ENCODE measurements at regions not wholly inside any gene's neighbourhood (a gene's known extent, or its start where the extent isn't known, plus 50 kb on each side); places are given as distances from the start of the nearest gene placed in this dataset.

- Histone ChIP-seq H3K27ac (replicated peaks in 1 of 4) (no peak overlapping the region), H3K36me3 (no peaks in the 10 kb centered on the region), H3K9me3 (no peaks in the 10 kb centered on the region), H3K4me3 (no peak overlapping the region), H3K4me1 (peaks cover 0 to 20% (median 17%) of the 10 kb centered on the region in 4 donors), H3K27me3 (no peaks in the 10 kb centered on the region)
- DNase-seq (ENCODE audit: extremely low spot score), result no peak
- 96% methylated on average over 3 of the region's 3 CpGs for WGBS
- intact Hi-C loops (cut with DNase I), result no loop called here
- TF ChIP-seq, protein P1, sequence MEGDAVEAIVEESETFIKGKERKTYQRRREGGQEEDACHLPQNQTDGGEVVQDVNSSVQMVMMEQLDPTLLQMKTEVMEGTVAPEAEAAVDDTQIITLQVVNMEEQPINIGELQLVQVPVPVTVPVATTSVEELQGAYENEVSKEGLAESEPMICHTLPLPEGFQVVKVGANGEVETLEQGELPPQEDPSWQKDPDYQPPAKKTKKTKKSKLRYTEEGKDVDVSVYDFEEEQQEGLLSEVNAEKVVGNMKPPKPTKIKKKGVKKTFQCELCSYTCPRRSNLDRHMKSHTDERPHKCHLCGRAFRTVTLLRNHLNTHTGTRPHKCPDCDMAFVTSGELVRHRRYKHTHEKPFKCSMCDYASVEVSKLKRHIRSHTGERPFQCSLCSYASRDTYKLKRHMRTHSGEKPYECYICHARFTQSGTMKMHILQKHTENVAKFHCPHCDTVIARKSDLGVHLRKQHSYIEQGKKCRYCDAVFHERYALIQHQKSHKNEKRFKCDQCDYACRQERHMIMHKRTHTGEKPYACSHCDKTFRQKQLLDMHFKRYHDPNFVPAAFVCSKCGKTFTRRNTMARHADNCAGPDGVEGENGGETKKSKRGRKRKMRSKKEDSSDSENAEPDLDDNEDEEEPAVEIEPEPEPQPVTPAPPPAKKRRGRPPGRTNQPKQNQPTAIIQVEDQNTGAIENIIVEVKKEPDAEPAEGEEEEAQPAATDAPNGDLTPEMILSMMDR (IDR thresholded peaks at IDR 0.05), result no peak
- no peak for TF ChIP-seq POLR2A (IDR thresholded peaks at IDR 0.05; ENCODE audit: low read depth)
Measured at GRCh38 chr6:113445201-113445600, 411.9 kb upstream of the MARCKS start.

- intact Hi-C loops (cut with DNase I), result no loop called here
- Histone ChIP-seq H3K4me3 (no peak overlapping the region), H3K36me3 (no peaks in the 10 kb centered on the region), H3K27me3 (no peaks in the 10 kb centered on the region), H3K9me3 (no peaks in the 10 kb centered on the region), H3K4me1 (peaks cover 0 to 25% (median 20%) of the 10 kb centered on the region in 4 donors), H3K27ac (replicated peaks in 1 of 4) (no peak overlapping the region)
- WGBS, result 42% methylated on average over 5 of the region's 5 CpGs
- no peak for DNase-seq (ENCODE audit: extremely low spot score)
- peak in 1 of 2 donors; percentile 44 for TF ChIP-seq POLR2AphosphoS5 (IDR thresholded peaks at IDR 0.05)
- TF ChIP-seq POLR2A (IDR thresholded peaks at IDR 0.05; ENCODE audit: low read depth), result no peak
Measured at GRCh38 chr6:113447088-113447831, 409.9 kb upstream of the MARCKS start.

DNA sequence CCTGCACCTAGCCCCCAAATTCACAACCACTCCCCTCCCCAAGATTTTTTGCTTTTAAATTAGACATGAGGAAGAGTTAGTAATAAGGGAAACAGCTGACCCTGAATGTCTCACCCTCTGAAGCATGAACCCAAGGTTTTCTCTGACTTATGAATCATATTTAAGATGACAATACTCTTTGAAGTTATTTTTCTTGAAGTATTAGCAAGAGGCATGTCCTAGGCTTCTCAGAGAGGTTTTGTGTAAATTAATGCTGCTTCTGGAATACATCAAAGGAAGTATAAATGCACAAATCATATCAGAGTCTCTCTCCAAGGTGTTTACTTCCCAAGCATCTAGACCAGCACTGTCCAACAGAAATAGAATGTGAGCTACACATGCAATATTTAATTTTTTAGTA lies 408.1 kb upstream of the MARCKS start:
- no peak overlapping the region for H3K27ac ChIP-seq (replicated peaks in 1 of 4)
- peaks cover 0 to 25% (median 20%) of the 10 kb centered on the region in 4 donors for H3K4me1 ChIP-seq
- H3K36me3 ChIP-seq, result no peaks in the 10 kb centered on the region
- H3K27me3 ChIP-seq, result no peaks in the 10 kb centered on the region
- TF ChIP-seq EP300 (IDR thresholded peaks at IDR 0.05) (no peak), POLR2A (IDR thresholded peaks at IDR 0.05; ENCODE audit: low read depth) (no peak), POLR2AphosphoS5 (IDR thresholded peaks at IDR 0.05) (no peak)
- TF ChIP-seq, protein P1 (IDR thresholded peaks at IDR 0.05), result no peak
- no peaks in the 10 kb centered on the region for H3K9me3 ChIP-seq
- intact Hi-C loops (cut with DNase I), result no loop called here
- no peak overlapping the region for H3K4me3 ChIP-seq
- DNase-seq (ENCODE audit: extremely low spot score), result no peak

DNA sequence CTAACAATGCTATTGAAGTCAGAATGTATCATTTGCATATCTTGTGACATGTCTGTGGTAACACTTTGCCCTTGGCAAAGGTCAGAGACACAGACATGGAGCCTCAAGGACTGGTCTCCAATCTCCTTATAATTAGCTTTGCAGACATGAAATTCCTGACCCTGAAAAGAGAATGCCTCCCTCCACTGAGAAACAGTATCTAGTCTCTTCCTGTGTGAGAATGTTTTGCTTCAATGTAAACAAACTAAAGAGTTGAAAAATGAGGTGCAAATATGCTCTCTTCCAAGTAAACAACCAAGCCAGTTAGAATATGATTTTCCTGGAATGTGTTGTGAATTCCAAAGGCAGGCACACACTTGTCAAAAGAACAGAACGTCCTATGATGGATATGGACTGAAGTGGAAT lies 407.1 kb upstream of the MARCKS start:
- no peak for DNase-seq (ENCODE audit: extremely low spot score)
- no peak overlapping the region for H3K4me3 ChIP-seq
- intact Hi-C loops (cut with DNase I), result no loop called here
- peaks cover 0 to 25% (median 20%) of the 10 kb centered on the region in 4 donors for H3K4me1 ChIP-seq
- TF ChIP-seq EP300 (IDR thresholded peaks at IDR 0.05), result no peak
- TF ChIP-seq, protein P1 (IDR thresholded peaks at IDR 0.05), result no peak
- TF ChIP-seq POLR2A (IDR thresholded peaks at IDR 0.05; ENCODE audit: low read depth), result no peak
- no peak for TF ChIP-seq POLR2AphosphoS5 (IDR thresholded peaks at IDR 0.05)
- no peaks in the 10 kb centered on the region for H3K9me3 ChIP-seq
- 40% methylated on average over 1 of the region's 1 CpG for WGBS
- H3K36me3 ChIP-seq, result no peaks in the 10 kb centered on the region
- no peaks in the 10 kb centered on the region for H3K27me3 ChIP-seq
- H3K27ac ChIP-seq (replicated peaks in 1 of 4), result no peak overlapping the region

DNA sequence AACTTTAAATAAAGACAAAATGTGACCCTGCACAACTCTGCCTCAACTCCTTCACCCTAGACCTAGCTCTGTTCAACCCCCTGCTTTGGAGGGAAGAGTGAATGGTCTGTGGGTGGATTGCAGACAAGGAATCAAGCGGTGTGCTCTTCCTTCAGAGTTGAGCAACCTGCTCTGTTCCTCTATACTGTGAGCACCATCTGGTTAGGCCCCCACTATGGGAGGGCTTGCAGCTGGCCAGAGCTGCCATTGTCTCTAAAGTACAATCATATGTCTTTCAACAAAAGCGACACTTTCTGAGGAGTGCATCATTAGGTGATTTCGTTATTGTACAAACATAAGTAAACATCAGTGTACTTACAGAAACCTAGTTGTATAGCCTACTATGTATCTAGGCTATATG lies 406.1 kb upstream of the MARCKS start:
- H3K27ac ChIP-seq (replicated peaks in 1 of 4), result no peak overlapping the region
- no peaks in the 10 kb centered on the region for H3K9me3 ChIP-seq
- peaks cover 0 to 25% (median 20%) of the 10 kb centered on the region in 4 donors for H3K4me1 ChIP-seq
- intact Hi-C loops (cut with DNase I), result no loop called here
- WGBS, result 92% methylated on average over 3 of the region's 3 CpGs
- no peaks in the 10 kb centered on the region for H3K36me3 ChIP-seq
- DNase-seq (ENCODE audit: extremely low spot score), result no peak
- no peak for TF ChIP-seq POLR2A (IDR thresholded peaks at IDR 0.05; ENCODE audit: low read depth)
- TF ChIP-seq POLR2AphosphoS5 (IDR thresholded peaks at IDR 0.05), result no peak
- no peak for TF ChIP-seq EP300 (IDR thresholded peaks at IDR 0.05)
- TF ChIP-seq, protein P1 (IDR thresholded peaks at IDR 0.05), result no peak
- no peak overlapping the region for H3K4me3 ChIP-seq
- H3K27me3 ChIP-seq, result no peaks in the 10 kb centered on the region
